ENCODE measurements at regions not wholly inside any gene's neighbourhood (a gene's known extent, or its start where the extent isn't known, plus 50 kb on each side); places are given as distances from the start of the nearest gene placed in this dataset.

DNA sequence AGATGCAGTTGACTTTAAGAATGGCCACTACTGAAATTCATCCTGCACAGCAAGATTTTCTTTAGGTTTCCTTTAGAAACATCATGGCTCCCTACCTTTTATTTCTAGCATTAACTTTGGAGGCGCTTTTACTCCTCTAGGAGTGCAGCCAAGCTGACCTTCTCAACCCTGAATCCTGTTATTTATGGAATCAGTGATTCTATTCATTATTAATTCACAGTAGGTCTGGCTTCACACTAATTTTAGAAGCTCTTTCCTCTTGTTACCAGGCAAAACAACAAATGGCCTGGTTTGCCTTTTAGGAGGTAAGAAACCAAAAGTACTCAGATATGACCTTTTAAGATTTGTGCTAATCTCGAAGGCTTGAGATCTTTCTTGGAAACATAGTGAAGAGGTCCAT, 93.0 kb upstream of the PELI1 start:
- TF ChIP-seq POLR2A (IDR thresholded peaks at IDR 0.05; ENCODE audit: extremely low read depth, insufficient read length) (no peak), MYC (IDR thresholded peaks at IDR 0.05; ENCODE audit: low read depth, low read length) (no peak)
- TF ChIP-seq, protein P1, sequence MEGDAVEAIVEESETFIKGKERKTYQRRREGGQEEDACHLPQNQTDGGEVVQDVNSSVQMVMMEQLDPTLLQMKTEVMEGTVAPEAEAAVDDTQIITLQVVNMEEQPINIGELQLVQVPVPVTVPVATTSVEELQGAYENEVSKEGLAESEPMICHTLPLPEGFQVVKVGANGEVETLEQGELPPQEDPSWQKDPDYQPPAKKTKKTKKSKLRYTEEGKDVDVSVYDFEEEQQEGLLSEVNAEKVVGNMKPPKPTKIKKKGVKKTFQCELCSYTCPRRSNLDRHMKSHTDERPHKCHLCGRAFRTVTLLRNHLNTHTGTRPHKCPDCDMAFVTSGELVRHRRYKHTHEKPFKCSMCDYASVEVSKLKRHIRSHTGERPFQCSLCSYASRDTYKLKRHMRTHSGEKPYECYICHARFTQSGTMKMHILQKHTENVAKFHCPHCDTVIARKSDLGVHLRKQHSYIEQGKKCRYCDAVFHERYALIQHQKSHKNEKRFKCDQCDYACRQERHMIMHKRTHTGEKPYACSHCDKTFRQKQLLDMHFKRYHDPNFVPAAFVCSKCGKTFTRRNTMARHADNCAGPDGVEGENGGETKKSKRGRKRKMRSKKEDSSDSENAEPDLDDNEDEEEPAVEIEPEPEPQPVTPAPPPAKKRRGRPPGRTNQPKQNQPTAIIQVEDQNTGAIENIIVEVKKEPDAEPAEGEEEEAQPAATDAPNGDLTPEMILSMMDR (IDR thresholded peaks at IDR 0.05; ENCODE audit: low read depth, low read length): no peak
